Glutamatergic neuron (in vitro differentiated cells): ENCODE measurements at regions not wholly inside any gene's neighbourhood (a gene's known extent, or its start where the extent isn't known, plus 50 kb on each side); places are given as distances from the start of the nearest gene placed in this dataset.

Experiments
- DNase-seq: peaks from one replicate; pipeline ENCODE4 v3.0.0; 2022
- H3K27ac Mint-ChIP-seq: one replicate; pipeline ENCODE4 v1.8.0; 2020; ENCODE audit warnings: mild to moderate bottlenecking, mixed read lengths, inconsistent platforms; ENCODE audit not compliant: unreplicated experiment
- H3K27me3 Mint-ChIP-seq: one replicate; pipeline ENCODE4 v1.8.0; 2020; ENCODE audit warnings: mild to moderate bottlenecking, moderate library complexity, mixed read lengths, inconsistent platforms; ENCODE audit not compliant: unreplicated experiment
- H3K36me3 Mint-ChIP-seq: one replicate; pipeline ENCODE4 v1.8.0; 2020; ENCODE audit warnings: mild to moderate bottlenecking, mixed read lengths, inconsistent platforms; ENCODE audit not compliant: unreplicated experiment
- H3K4me1 Mint-ChIP-seq: one replicate; pipeline ENCODE4 v1.8.0; 2020; ENCODE audit warnings: mild to moderate bottlenecking, low read depth, mixed read lengths, inconsistent platforms; ENCODE audit not compliant: unreplicated experiment
- H3K4me3 Mint-ChIP-seq: one replicate; pipeline ENCODE4 v1.8.0; 2020; ENCODE audit warnings: mild to moderate bottlenecking, mixed read lengths, inconsistent platforms; ENCODE audit not compliant: unreplicated experiment
- H3K9me3 Mint-ChIP-seq: one replicate; pipeline ENCODE4 v1.8.0; 2020; ENCODE audit warnings: mild to moderate bottlenecking, moderate library complexity, mixed read lengths, inconsistent platforms; ENCODE audit not compliant: unreplicated experiment
- CTCF ChIP-seq: fragments of 200-600 bp; sonication (generic); IDR thresholded peaks from one replicate; pipeline ENCODE4 v1.5.0; 2021; ENCODE audit not compliant: partially characterized antibody, unreplicated experiment

DNA sequence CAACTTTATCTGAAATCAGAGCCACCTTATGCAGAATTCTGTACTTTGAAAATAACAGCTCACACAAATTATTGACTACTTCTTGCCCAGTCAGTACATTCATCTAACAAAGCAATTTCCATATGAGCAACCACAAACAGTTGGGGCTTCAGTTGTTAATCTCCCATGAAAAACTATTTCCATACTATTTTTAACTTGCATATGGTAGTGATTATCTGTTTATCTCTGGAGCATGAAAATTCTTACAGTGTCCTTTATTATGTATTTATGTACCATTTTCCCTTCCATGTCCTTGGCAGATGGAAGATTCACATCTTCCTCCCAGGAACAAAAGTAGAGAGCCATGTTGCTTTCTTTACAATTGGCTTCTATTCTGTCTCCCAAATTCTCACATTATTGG is 285.7 kb downstream of the CRPPA start:
- no peaks in the 10 kb centered on the region for H3K36me3 Mint-ChIP-seq
- no peak for TF ChIP-seq CTCF
- no peaks in the 10 kb centered on the region for H3K27me3 Mint-ChIP-seq
- no peaks in the 10 kb centered on the region for H3K9me3 Mint-ChIP-seq
- DNase-seq = no peak
- H3K4me3 Mint-ChIP-seq = no peak overlapping the region
- H3K27ac Mint-ChIP-seq = no peak overlapping the region
- H3K4me1 Mint-ChIP-seq = no peaks in the 10 kb centered on the region

DNA sequence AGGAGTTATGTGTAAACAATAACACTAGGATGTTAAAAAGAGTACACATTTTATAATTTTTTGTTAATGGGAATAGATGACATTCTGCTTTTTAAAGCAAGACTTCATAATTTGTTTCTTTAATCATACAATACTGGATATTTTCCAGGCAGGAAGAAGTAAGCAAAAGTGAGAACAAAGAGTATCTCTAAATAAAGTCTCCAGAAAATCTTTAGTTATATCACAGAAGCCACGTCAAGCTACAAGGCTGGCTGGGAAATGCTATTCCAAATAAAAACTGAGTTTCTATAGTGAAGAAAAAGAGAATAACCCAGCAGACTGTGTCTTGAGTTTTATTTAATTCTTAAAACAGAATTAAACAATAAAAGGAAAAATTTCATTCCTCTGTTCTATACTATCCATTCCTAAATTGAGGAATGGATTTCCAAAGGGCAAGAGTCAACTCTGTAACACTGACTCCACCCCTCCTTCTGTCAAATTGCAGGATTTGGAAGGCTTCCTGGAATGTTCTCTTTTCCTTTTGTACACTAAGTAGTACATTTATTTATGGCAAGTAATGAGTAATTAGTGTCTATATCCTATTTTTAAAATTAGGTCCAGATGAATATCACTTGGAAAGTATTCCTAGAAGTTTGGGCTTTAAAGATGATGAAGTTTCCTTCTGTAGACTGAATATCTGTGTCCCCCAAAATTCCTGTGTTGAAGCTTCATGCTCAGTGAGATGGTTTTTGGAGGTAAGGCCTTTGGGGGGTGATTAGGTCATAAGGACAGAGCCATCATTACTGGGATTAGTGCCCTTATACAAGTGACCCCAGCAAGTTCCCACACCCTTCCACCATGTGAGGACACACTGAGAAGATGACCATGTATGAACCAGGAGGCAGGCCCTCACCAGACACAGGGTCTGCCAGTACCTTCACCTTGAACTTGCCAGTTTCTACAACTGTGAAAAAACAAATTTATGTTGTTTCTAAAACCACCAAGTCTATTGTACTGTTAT is 290.9 kb downstream of the CRPPA start:
- Mint-ChIP-seq H3K27me3 (no peaks in the 10 kb centered on the region), H3K27ac (no peak overlapping the region), H3K36me3 (no peaks in the 10 kb centered on the region), H3K9me3 (no peaks in the 10 kb centered on the region), H3K4me1 (peaks cover 2% of the 10 kb centered on the region), H3K4me3 (no peak overlapping the region)
- TF ChIP-seq CTCF = no peak
- DNase-seq = no peak

GRCh38 chr7:16129431-16130110 is 291.8 kb downstream of the CRPPA start:
- TF ChIP-seq CTCF = no peak
- Mint-ChIP-seq H3K36me3 (no peaks in the 10 kb centered on the region), H3K27me3 (no peaks in the 10 kb centered on the region), H3K4me3 (no peak overlapping the region), H3K27ac (no peak overlapping the region), H3K9me3 (no peaks in the 10 kb centered on the region), H3K4me1 (peaks cover 2% of the 10 kb centered on the region)
- DNase-seq = no peak

DNA sequence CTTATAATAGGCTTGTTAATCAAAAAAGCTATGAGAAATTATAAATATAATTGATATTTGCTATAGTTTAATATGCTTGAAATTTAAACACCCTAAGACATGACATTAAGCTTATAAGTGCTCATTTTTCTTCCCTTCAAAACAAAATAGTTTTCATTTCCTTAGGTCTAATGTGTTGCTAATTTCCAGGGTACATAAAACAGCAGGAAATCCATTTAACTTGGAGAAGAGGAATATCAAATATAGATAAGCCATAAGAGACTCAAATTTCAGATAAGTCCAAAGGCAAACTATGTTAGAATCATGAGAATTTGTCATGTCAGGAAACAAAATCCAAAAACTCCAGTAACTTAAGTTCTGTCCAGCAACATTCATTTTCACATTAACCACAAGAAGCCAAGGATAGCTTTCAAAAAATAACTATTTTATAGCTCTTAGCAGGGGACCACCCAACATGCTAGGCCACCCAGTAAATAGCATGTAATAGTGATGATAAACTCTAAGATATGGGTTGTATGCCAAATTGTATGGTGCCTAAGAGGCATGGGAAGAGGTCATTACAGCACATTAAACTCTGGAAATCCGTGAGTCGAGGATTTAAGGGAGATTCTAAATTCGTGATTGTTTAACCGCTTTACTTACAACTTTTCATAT is 298.1 kb downstream of the CRPPA start:
- no peak overlapping the region for H3K27ac Mint-ChIP-seq
- no peaks in the 10 kb centered on the region for H3K36me3 Mint-ChIP-seq
- no peak for DNase-seq
- no peaks in the 10 kb centered on the region for H3K9me3 Mint-ChIP-seq
- no peak for TF ChIP-seq CTCF
- no peaks in the 10 kb centered on the region for H3K27me3 Mint-ChIP-seq
- H3K4me1 Mint-ChIP-seq = peaks cover 2% of the 10 kb centered on the region
- no peak overlapping the region for H3K4me3 Mint-ChIP-seq
